Heart left ventricle (tissue), 16 donors: ENCODE measurements at regions not wholly inside any gene's neighbourhood (a gene's known extent, or its start where the extent isn't known, plus 50 kb on each side); places are given as distances from the start of the nearest gene placed in this dataset.

ENCODE experiments used
- ATAC-seq, 4 donors: fragments of 200-7000 bp; cut with Tn5 transposase; one replicate each; pipeline ENCODE4 v1.9.1; 2020 to 2022; ENCODE audit warnings: moderate library complexity in 4 of 4, mild to moderate bottlenecking in 3 of 4, moderate number of reproducible peaks in 1 of 4
- DNase-seq, 5 donors: peaks; one replicate each; pipeline ENCODE4 v3.0.0-alpha.2; 2020
- H3K27ac ChIP-seq, 12 donors: fragments of 200-600 bp; sonication (generic) in 4 of 12; one replicate each; pipeline versions ENCODE4 v1.5.0 to v1.8.0; 2016 to 2022; ENCODE audit warnings: mild to moderate bottlenecking in 2 of 12
- H3K27me3 ChIP-seq, 9 donors: fragments of 200-600 bp; sonication (generic) in 2 of 9; one replicate each; pipeline versions ENCODE4 v1.5.1 to v1.8.0; 2016 to 2022; ENCODE audit warnings: mild to moderate bottlenecking in 3 of 9
- H3K36me3 ChIP-seq, 9 donors: fragments of 200-600 bp; sonication (generic) in 2 of 9; one replicate each; pipeline versions ENCODE4 v1.5.0 to v1.8.0; 2018 to 2022; ENCODE audit warnings: mild to moderate bottlenecking in 2 of 9
- H3K4me1 ChIP-seq, 12 donors: fragments of 200-600 bp; sonication (generic) in 4 of 12; one replicate each; pipeline versions ENCODE4 v1.5.0 to v1.8.0; 2016 to 2022; ENCODE audit warnings: mild to moderate bottlenecking in 3 of 12
- H3K4me3 ChIP-seq, 12 donors: fragments of 200-600 bp; sonication (generic) in 4 of 12; one replicate each; pipeline versions ENCODE4 v1.5.0 to v1.8.0; 2017 to 2022; ENCODE audit warnings: mild to moderate bottlenecking in 9 of 12, moderate library complexity in 4 of 12
- H3K9me3 ChIP-seq, 12 donors: fragments of 200-600 bp; sonication (generic) in 4 of 12; one replicate each; pipeline versions ENCODE4 v1.5.0 to v1.8.0; 2016 to 2022; ENCODE audit warnings: mild to moderate bottlenecking in 1 of 12
- POLR2A ChIP-seq, 2 donors: fragments of 450-650 bp; IDR thresholded peaks; one replicate each; pipeline ENCODE4 v1.6.1; 2017; ENCODE audit warnings: antibody characterized with exemption in 2 of 2, mild to moderate bottlenecking in 2 of 2, moderate library complexity in 2 of 2
- WGBS, 4 donors: extraction: QIAGEN DNeasy Blood & Tissue Kit in 2 of 4; methylation state at CpG; one replicate each; pipeline versions ENCODE4 v1.1.5 to v1.1.7; 2013 to 2018; 5-methylcytosine and 5-hydroxymethylcytosine counted together
- intact Hi-C, 10 donors: fragments of 100-400 bp; cut with DNase I; formaldehyde crosslinking; loops; one replicate each; pipeline versions ENCODE4 v1.11.1 to v1.14.2; 2022
- TF ChIP-seq, protein P1 (sequence below), 12 donors: fragments of 200-600 bp; sonication (generic) in 4 of 12; IDR thresholded peaks; one replicate each; pipeline versions ENCODE4 v1.5.0 to v1.8.0; 2018 to 2022; ENCODE audit warnings: antibody characterized with exemption in 12 of 12, mild to moderate bottlenecking in 5 of 12
- donor health status: ischemic (EF 13 %, LVEDD 7.1; RV severe dilation, severe dysfunction).
- donor health status: healthy with polysubstance abuse.
- donor health status: DM: no; HTN: yes; CAD: no.
- donor health status: DM: no; HTN: no; CAD: no.
- donor health status: ischemic (EF 25% LVEDD 6.9; RV normal size, moderate dysfunction).
- donor health status: ischemic (EF 25% LVEDD 5.7; RV mildly dilated, moderate dysfunction).
- donor health status: healthy.
- donor health status: DM: yes; HTN: yes; CAD: no.
- donor health status: ischemic (EF 35%, LVEDD 5.7; RV mildly dilated, moderate dysfunction).
- donor health status: nonischemic (EF 11% LVEDD 7.7; RV severe dilation, severe dysfunction).
- donor health status: DM: yes; HTN: yes; CAD: no.
- donor health status: PGD.
- donor health status: ischemic (EF 29% LVEDD 5.4; RV normal size, mild dysfunction).
- donor health status: nonischemic (EF 23%, LVEDD 6.1; RV moderate dilation, normal function).

DNA sequence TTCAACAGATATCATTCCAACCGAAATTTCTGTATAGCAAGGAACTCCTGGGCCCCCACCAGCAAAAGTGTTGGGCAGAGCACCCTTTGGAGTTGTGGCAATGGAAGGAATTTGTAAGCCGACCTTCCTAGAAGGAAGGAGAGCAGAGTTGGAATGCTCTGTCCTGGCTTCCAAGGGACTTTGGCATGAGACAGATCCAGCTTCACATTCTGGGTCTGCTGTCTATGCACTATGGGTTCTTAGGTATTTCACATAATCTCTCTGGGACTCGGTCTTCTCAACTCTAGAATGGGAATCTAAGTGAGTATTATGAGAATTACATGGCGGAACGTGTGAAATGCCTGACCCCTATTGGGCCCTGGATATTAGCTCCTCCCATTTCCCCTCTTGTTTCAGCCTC lies 63.2 kb upstream of the MARCHF10 start:
- intact Hi-C loops: no loop called here
- DNase-seq (no peak), ATAC-seq (no peak)
- WGBS, 4 donors: 92 to 94% (median 93%) methylated on average over 5 of the region's 5 CpGs
- TF ChIP-seq POLR2A (IDR thresholded peaks at IDR 0.05): no peak
- TF ChIP-seq, protein P1, sequence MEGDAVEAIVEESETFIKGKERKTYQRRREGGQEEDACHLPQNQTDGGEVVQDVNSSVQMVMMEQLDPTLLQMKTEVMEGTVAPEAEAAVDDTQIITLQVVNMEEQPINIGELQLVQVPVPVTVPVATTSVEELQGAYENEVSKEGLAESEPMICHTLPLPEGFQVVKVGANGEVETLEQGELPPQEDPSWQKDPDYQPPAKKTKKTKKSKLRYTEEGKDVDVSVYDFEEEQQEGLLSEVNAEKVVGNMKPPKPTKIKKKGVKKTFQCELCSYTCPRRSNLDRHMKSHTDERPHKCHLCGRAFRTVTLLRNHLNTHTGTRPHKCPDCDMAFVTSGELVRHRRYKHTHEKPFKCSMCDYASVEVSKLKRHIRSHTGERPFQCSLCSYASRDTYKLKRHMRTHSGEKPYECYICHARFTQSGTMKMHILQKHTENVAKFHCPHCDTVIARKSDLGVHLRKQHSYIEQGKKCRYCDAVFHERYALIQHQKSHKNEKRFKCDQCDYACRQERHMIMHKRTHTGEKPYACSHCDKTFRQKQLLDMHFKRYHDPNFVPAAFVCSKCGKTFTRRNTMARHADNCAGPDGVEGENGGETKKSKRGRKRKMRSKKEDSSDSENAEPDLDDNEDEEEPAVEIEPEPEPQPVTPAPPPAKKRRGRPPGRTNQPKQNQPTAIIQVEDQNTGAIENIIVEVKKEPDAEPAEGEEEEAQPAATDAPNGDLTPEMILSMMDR (IDR thresholded peaks at IDR 0.05): no peak
- Histone ChIP-seq H3K4me1 (no peaks in the 10 kb centered on the region), H3K9me3 (no peaks in the 10 kb centered on the region), H3K36me3 (no peaks in the 10 kb centered on the region), H3K27ac (no peak overlapping the region), H3K27me3 (peaks cover 0 to 3% (median 0%) of the 10 kb centered on the region in 9 donors), H3K4me3 (no peak overlapping the region)

DNA sequence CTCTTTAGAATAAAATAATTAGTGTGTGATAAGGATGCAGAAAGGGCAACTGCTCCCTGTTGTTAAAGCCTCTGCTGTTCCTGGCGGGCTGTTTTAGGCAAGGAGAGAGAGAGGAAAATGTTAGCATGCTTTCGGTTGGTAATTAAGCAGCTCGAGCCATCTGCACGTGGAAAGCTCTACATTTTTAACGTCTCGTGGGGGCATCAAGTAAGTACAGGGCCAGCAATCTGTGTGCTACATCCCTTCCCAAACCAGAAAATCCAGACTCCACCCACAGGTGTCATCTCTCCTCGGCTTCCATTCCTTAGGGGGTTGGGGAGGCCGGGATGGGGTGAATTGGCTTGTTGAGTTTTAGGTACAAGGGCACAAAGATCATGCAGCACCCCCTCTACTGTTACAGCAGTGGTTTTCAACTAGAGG lies 62.4 kb upstream of the MARCHF10 start:
- Histone ChIP-seq H3K27me3 (peaks cover 0 to 3% (median 0%) of the 10 kb centered on the region in 9 donors), H3K4me1 (no peaks in the 10 kb centered on the region), H3K9me3 (peaks cover 0 to under 1% (median 0%) of the 10 kb centered on the region in 12 donors), H3K27ac (no peak overlapping the region), H3K36me3 (no peaks in the 10 kb centered on the region), H3K4me3 (no peak overlapping the region)
- no peak for DNase-seq
- no peak for ATAC-seq
- 55 to 68% (median 61%) methylated on average over 8 of the region's 8 CpGs for WGBS, 4 donors
- intact Hi-C loops: no loop called here
- TF ChIP-seq, protein P1 (IDR thresholded peaks at IDR 0.05): no peak
- TF ChIP-seq POLR2A (IDR thresholded peaks at IDR 0.05): no peak

DNA sequence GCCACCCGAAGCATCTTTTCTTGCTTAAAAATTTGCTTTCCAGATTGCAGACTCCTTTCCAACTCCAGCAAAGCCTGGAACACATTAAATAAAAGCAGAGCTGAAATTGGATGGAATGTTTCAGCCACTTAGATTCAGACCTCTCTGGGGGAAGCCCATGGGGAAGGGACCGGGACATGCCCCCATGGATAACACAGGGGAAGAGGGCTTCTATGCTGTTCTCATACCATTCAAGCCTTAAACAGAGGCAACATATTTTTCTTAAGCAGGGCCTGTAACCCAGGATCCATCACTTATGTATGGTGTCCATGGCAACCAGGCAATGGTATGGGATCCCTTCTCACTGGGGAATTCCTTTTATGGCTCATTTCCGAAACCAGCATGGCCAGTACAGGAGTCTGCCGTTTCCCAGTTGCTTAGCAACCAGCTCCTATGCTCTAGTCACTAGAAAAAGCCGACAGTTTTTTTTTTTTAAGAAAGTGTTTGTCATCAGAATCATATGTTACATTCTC lies 62.0 kb upstream of the MARCHF10 start:
- H3K27me3 ChIP-seq: peaks cover 0 to 3% (median 0%) of the 10 kb centered on the region in 9 donors
- no peak overlapping the region for H3K4me3 ChIP-seq
- ATAC-seq (no peak), DNase-seq (no peak)
- H3K9me3 ChIP-seq: peaks cover 0 to 3% (median 0%) of the 10 kb centered on the region in 12 donors
- WGBS, 4 donors: 57 to 68% (median 61%) methylated on average over 5 of the region's 5 CpGs
- no peak overlapping the region for H3K27ac ChIP-seq
- intact Hi-C loops: no loop called here
- H3K4me1 ChIP-seq: no peaks in the 10 kb centered on the region
- no peaks in the 10 kb centered on the region for H3K36me3 ChIP-seq
- no peak for TF ChIP-seq POLR2A (IDR thresholded peaks at IDR 0.05)
- TF ChIP-seq, protein P1 (IDR thresholded peaks at IDR 0.05): no peak

DNA sequence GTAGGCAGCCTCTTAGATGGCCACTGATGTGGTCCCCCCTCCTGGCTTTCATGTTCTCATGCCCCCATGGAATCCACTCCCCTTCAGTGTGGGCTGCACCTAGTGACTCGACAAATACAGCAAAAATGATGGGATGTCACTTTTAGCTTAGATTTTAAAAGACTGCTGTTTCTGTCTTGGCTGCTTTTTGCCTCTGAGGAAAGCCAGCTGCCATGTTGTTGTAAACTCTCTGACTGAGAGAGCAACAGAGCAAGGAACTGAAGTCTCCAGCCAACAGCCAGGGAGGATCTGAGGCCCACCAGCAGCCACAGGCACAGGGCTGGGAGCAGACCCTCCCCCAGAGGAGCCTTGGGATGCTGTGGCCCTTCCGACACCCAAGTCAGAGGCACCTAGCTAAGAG lies 60.6 kb upstream of the MARCHF10 start:
- H3K27me3 ChIP-seq: peaks cover 0 to 3% (median 0%) of the 10 kb centered on the region in 9 donors
- H3K9me3 ChIP-seq: peaks cover 0 to 3% (median 0%) of the 10 kb centered on the region in 12 donors
- DNase-seq (no peak), ATAC-seq (no peak)
- H3K4me1 ChIP-seq: no peaks in the 10 kb centered on the region
- intact Hi-C loops: loop anchor here in 1 of 10 donors (5.0 kb wide), 1 partner anchor 34 kb away; no protein-coding TSS in a partner anchor
- no peak for TF ChIP-seq POLR2A (IDR thresholded peaks at IDR 0.05)
- TF ChIP-seq, protein P1 (IDR thresholded peaks at IDR 0.05): no peak
- no peak overlapping the region for H3K4me3 ChIP-seq
- no peak overlapping the region for H3K27ac ChIP-seq
- 53 to 83% (median 79%) methylated on average over 1 to 2 of the region's 2 CpGs for WGBS, 4 donors
- no peaks in the 10 kb centered on the region for H3K36me3 ChIP-seq
